ENCODE measurements at regions not wholly inside any gene's neighbourhood (a gene's known extent, or its start where the extent isn't known, plus 50 kb on each side); places are given as distances from the start of the nearest gene placed in this dataset.

DNA sequence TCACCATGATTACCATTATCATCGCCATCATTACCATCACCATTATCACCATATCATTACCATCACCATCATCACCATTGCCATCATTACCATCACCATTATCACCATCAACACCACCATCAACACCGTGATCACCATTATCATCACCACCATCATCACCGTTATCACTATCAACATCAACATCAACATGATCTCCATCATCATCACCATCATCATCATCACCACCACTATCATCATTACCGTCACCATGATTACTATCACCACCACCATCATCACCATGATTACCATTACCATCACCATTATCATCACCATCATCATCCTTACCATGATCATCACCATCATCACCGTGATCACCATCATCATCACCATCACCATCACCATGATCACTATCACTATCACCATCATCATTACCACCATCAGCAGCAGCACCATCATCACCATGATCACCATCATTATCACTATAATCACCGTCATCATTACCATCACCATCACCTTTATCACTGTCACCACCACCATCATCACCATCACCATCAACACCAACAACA lies 753.7 kb downstream of the BRD1 start:
- no peak for TF ChIP-seq ZFX (IDR thresholded peaks at IDR 0.05; ENCODE audit: borderline replicate concordance)
- TF ChIP-seq, protein P1, sequence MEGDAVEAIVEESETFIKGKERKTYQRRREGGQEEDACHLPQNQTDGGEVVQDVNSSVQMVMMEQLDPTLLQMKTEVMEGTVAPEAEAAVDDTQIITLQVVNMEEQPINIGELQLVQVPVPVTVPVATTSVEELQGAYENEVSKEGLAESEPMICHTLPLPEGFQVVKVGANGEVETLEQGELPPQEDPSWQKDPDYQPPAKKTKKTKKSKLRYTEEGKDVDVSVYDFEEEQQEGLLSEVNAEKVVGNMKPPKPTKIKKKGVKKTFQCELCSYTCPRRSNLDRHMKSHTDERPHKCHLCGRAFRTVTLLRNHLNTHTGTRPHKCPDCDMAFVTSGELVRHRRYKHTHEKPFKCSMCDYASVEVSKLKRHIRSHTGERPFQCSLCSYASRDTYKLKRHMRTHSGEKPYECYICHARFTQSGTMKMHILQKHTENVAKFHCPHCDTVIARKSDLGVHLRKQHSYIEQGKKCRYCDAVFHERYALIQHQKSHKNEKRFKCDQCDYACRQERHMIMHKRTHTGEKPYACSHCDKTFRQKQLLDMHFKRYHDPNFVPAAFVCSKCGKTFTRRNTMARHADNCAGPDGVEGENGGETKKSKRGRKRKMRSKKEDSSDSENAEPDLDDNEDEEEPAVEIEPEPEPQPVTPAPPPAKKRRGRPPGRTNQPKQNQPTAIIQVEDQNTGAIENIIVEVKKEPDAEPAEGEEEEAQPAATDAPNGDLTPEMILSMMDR (IDR thresholded peaks at IDR 0.05): no peak
- no peak overlapping the region for H3K27ac ChIP-seq

- H3K27ac ChIP-seq: no peak overlapping the region
- TF ChIP-seq ZFX (IDR thresholded peaks at IDR 0.05; ENCODE audit: borderline replicate concordance): no peak
- TF ChIP-seq, protein P1 (IDR thresholded peaks at IDR 0.05): no peak
Observed at GRCh38 chr22:49072996-49073645, 754.6 kb downstream of the BRD1 start.

DNA sequence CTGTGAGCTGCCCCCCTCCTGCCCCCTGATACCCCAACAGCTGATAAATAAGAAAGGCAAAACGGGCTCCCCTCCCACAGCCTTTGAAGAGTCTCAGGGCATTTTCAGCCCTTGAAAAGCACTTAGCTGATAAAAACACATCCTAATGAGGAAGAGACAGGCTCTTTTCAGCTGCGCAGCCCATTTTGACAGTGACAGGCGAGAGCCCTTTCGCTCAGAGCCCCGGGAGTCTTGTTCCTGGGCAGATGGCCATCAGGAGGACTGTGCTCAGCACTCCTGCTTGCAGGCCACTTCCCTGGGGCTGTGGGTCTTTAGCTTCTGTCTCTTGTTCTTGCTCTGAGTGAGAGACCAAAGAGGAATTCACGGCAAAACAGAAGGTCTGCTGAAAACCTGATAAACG lies 757.2 kb downstream of the BRD1 start:
- no peak for TF ChIP-seq ZFX (IDR thresholded peaks at IDR 0.05; ENCODE audit: borderline replicate concordance)
- TF ChIP-seq, protein P1 (IDR thresholded peaks at IDR 0.05): no peak
- no peak overlapping the region for H3K27ac ChIP-seq

DNA sequence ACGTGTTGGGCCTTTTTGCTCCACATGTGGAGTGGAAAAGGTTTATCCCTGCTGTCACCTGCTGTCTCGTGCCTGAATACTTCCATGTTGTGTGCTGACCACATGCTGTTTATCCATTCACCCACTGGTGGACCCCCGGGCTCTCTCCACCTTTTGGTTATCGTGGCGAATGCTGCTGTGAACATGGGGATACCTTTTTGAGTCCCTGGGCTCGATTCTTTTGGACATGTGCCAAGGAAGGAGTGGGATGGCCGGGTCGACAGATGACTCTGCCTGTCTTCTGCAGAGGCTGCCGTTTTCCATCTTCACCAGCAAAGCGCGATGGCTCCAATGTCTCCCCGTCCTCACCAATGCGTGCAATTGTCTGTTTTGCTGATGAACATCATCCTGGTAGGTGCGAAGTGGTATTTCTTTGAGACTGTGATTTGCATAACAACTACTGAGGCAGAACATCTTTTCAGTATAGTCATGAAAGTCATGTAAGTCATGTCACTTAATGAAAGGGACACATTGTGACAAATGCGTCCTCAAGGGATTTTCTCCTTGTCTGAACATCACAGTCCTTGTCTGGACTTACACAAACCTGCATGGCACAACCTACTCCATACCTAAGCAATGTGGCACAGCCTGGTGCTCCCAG lies 758.7 kb downstream of the BRD1 start:
- no peak overlapping the region for H3K27ac ChIP-seq
- no peak for TF ChIP-seq ZFX (IDR thresholded peaks at IDR 0.05; ENCODE audit: borderline replicate concordance)
- TF ChIP-seq, protein P1 (IDR thresholded peaks at IDR 0.05): no peak

GRCh38 chr22:49067504-49067903 lies 760.2 kb downstream of the BRD1 start:
- no peak overlapping the region for H3K27ac ChIP-seq
- no peak for TF ChIP-seq ZFX (IDR thresholded peaks at IDR 0.05; ENCODE audit: borderline replicate concordance)
- TF ChIP-seq, protein P1 (IDR thresholded peaks at IDR 0.05): no peak

- no peak for TF ChIP-seq ZFX (IDR thresholded peaks at IDR 0.05; ENCODE audit: borderline replicate concordance)
- TF ChIP-seq, protein P1 (IDR thresholded peaks at IDR 0.05): no peak
- H3K27ac ChIP-seq: no peak overlapping the region
Observed at GRCh38 chr22:49066619-49067018, 761.1 kb downstream of the BRD1 start.

- no peak overlapping the region for H3K27ac ChIP-seq
- TF ChIP-seq ZFX (IDR thresholded peaks at IDR 0.05; ENCODE audit: borderline replicate concordance): no peak
- TF ChIP-seq, protein P1 (IDR thresholded peaks at IDR 0.05): no peak
Observed at GRCh38 chr22:49064836-49065235, 762.8 kb downstream of the BRD1 start.
